Astrocyte of the cerebellum (primary cell): ENCODE measurements at regions not wholly inside any gene's neighbourhood (a gene's known extent, or its start where the extent isn't known, plus 50 kb on each side); places are given as distances from the start of the nearest gene placed in this dataset.
A peak's percentile ranks its signal among the peaks of the same experiment; 100 is the strongest.

Source experiments
- DNase-seq: peaks from one replicate; pipeline ENCODE4 v3.0.0-alpha.2; 2011; ENCODE audit warnings: low read depth
- H3K4me3 ChIP-seq: 2 replicates; pipeline ENCODE4 v1.5.1; 2011; ENCODE audit warnings: mild to moderate bottlenecking, low read depth, low read length, moderate library complexity
- in situ Hi-C: cut with HindIII; loops from 2 replicates; pipeline ENCODE4 v1.10.0; 2017; ENCODE audit warnings: low sequenced_read_pairs
- TF ChIP-seq, protein P1 (sequence below): IDR thresholded peaks from 2 replicates; pipeline ENCODE4 v1.5.1; 2012; ENCODE audit warnings: low read length, low read depth, moderate library complexity, mild to moderate bottlenecking; ENCODE audit errors: missing control alignments

DNA sequence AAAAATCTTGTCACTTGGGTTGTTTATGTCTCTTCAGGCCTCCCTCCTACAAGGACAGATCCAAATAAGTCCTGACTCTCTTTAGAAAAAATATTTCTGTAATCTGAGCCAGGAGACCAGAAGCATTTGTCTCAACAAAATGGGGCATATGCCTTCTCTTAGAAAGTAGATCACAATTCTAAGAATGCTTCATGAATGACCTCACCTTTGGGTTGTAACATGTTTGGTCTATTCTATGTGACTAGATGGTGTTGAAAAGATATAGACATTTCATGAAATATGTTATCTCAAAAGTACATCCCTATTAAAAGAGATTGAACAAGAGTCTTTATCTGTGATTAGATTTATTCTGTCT is 159.0 kb upstream of the SETBP1 start:
- TF ChIP-seq, protein P1, sequence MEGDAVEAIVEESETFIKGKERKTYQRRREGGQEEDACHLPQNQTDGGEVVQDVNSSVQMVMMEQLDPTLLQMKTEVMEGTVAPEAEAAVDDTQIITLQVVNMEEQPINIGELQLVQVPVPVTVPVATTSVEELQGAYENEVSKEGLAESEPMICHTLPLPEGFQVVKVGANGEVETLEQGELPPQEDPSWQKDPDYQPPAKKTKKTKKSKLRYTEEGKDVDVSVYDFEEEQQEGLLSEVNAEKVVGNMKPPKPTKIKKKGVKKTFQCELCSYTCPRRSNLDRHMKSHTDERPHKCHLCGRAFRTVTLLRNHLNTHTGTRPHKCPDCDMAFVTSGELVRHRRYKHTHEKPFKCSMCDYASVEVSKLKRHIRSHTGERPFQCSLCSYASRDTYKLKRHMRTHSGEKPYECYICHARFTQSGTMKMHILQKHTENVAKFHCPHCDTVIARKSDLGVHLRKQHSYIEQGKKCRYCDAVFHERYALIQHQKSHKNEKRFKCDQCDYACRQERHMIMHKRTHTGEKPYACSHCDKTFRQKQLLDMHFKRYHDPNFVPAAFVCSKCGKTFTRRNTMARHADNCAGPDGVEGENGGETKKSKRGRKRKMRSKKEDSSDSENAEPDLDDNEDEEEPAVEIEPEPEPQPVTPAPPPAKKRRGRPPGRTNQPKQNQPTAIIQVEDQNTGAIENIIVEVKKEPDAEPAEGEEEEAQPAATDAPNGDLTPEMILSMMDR: no peak

DNA sequence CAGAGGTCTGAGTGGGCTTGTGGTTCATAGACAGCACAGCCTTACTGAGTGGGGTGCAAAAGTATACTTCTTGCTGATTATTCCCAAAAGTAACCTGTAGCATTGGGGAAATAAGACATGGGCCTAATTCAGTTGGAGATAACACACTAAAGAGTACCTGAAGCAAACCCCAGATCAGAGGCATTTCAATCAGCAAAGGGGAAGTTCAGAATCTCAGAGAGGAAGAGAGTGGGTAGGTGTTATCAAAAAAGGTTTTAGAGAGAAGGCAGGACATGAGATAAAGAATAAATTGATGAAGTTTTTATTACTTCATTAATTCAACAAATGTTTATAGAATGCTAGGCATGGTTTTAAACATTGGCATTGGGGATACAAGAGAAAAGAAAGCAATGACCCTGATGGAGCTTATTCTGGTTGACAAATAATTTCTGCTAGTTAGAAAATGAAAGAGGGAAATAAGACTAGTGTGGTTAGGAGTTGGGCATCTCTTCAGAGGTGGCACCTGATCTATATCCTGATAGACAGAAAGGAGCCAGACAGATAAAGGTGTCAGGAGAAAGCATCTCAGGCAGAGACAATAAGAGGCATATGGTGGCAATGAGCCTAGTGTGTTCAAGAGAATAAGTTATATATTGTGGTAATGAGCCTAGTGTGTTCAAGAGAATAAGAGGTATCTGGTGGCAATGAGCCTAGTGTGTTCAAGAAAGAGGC is 153.8 kb upstream of the SETBP1 start:
- in situ Hi-C loops: no loop called here
- DNase-seq: no peak

More for the DNA sequence above, 159.0 kb upstream of the SETBP1 start:
- no peak overlapping the region for H3K4me3 ChIP-seq
- in situ Hi-C loops: no loop called here
- DNase-seq: no peak

DNA sequence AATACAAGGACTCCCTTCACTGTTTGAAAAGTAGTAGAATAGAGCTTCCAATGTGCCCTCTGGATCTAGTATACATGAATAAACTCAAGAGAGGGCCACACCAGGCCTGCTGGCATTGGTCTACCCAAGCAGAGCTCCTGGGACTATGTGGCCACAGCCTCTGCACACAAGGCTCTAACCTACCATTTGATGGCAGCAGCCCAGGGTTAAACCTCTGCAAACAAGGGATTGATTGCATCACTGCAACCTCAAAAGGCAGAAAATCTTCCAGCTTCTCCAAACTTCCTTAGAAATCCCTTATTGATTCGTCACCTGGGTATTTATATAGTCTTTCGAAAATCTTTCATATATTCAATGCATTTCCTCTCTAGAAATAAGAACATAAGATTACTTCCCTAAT is 147.6 kb upstream of the SETBP1 start:
- no peak overlapping the region for H3K4me3 ChIP-seq
- DNase-seq: no peak
- TF ChIP-seq, protein P1: no peak
- in situ Hi-C loops: no loop called here

More for the DNA sequence above, 153.8 kb upstream of the SETBP1 start:
- H3K4me3 ChIP-seq: no peak overlapping the region
- TF ChIP-seq, protein P1: no peak

DNA sequence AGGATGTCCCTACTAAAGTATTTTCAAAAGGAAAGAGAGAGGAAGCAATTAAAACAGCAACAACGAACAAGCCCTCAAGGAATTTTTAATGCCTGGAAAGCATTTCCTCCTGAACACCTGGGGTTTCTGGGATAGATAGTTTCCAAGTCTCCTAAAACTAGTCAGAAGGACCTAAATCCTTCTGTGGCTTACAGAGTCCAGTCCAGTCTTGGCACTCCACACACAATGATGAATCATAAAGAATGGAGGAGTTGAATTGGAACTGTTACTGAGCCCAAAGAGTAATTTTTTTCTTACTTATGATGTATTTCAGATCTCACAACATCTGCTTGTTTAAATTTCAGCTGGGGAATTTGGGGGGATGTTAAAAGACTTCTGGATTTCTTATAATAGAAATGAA is 144.6 kb upstream of the SETBP1 start:
- TF ChIP-seq, protein P1: no peak
- DNase-seq: peak; percentile 77
- in situ Hi-C loops: no loop called here
- no peak overlapping the region for H3K4me3 ChIP-seq

DNA sequence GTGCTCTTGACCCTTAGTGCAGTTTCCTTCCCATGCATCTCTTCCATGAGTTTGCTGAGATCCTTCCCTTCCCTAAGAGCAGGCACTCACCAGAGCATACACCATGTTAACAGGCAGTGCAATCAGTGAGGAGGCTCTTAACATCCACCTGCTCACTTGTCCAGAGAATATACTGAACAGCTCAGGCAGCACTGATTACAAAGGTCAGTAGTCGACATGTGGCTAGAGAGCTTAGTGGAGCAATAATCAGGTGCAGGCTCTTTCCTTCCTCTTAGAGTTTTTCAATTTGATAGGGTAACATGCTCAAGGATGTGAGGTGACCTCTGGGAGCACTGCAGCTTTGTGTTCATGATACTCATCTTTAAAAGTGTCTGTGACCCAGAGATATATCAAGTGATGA is 144.1 kb upstream of the SETBP1 start:
- TF ChIP-seq, protein P1: no peak
- H3K4me3 ChIP-seq: no peak overlapping the region
- in situ Hi-C loops: no loop called here
- DNase-seq: no peak

DNA sequence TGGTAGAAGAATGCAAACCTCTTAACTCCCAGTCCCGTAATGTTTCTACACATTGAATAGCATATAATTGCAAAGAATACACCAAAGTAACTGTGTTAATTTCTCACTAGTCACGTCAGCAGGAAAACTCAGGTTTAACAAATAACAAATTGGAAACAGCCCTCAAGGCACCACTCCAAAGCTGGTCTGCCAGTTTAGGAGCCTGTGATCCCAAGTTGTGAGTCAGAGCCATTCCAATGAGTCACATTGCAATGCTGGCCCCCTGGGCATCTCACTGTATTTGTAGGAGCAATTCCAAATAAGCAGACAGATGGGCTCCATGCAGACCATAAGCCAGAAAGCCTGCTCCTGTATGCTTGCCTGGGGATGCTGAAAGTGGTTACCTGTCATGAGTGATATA is 143.2 kb upstream of the SETBP1 start:
- H3K4me3 ChIP-seq: no peak overlapping the region
- TF ChIP-seq, protein P1: no peak
- DNase-seq: peak; percentile 94
- in situ Hi-C loops: no loop called here
